PC-3 (cell line): ENCODE measurements at regions not wholly inside any gene's neighbourhood (a gene's known extent, or its start where the extent isn't known, plus 50 kb on each side); places are given as distances from the start of the nearest gene placed in this dataset.

Source experiments
- ATAC-seq: fragments of 200-7000 bp; cut with Tn5 transposase; 2 replicates; pipeline ENCODE4 v1.9.1; 2020; ENCODE audit warnings: mild to moderate bottlenecking, moderate library complexity
- BruUV-seq: library from RNA; stranded (reverse); fragments of 400-500 nt; replicated peaks from 2 replicates; lab custom pipeline; 2021; lab: Mats Ljungman, UMichigan
- CTCF ChIA-PET: fragments of 300-600 bp; sonication (Branson Sonifier 250); formaldehyde crosslinking; loops from one replicate; lab custom pipeline; 2022; ENCODE audit warnings: antibody characterized with exemption; lab: Charles Lee
- POLR2A ChIA-PET: fragments of 300-600 bp; sonication (Branson Sonifier 250); formaldehyde crosslinking; loops from one replicate; lab custom pipeline; 2022; ENCODE audit warnings: antibody characterized with exemption; ENCODE audit not compliant: unreplicated experiment; lab: Charles Lee
- DNase-seq: peaks from one replicate; pipeline ENCODE4 v3.0.0-alpha.2; 2015
- H2AFZ ChIP-seq: fragments of 300-600 bp; sonication (generic); 2 replicates; pipeline ENCODE4 v1.6.0; 2016; ENCODE audit warnings: antibody characterized with exemption, low read length
- H3F3A ChIP-seq: fragments of 300-600 bp; sonication (generic); one replicate; pipeline ENCODE4 v1.6.0; 2017; ENCODE audit warnings: antibody characterized with exemption, low read length, control low read depth, mild to moderate bottlenecking; ENCODE audit not compliant: unreplicated experiment
- H3K27ac ChIP-seq: fragments of 300-600 bp; sonication (generic); 2 replicates; pipeline ENCODE4 v1.5.1; 2016; ENCODE audit warnings: mild to moderate bottlenecking, low read length
- H3K27me3 ChIP-seq: fragments of 300-600 bp; sonication (generic); 2 replicates; pipeline ENCODE4 v1.6.1; 2016; ENCODE audit warnings: low read length, mixed read lengths
- H3K36me3 ChIP-seq: fragments of 300-600 bp; sonication (generic); 2 replicates; pipeline ENCODE4 v1.6.1; 2016; ENCODE audit warnings: low read depth, mixed run types, low read length, mixed read lengths
- H3K4me1 ChIP-seq: fragments of 300-600 bp; sonication (generic); 2 replicates; pipeline ENCODE4 v1.5.1; 2016; ENCODE audit warnings: low read length; ENCODE audit not compliant: insufficient read depth
- H3K4me2 ChIP-seq: fragments of 300-600 bp; sonication (generic); 2 replicates; pipeline ENCODE4 v1.6.0; 2016; ENCODE audit warnings: low read length
- H3K4me3 ChIP-seq: fragments of 300-600 bp; sonication (generic); 2 replicates; pipeline ENCODE4 v1.5.1; 2016; ENCODE audit warnings: mild to moderate bottlenecking, low read length, mixed read lengths
- H3K79me2 ChIP-seq: fragments of 300-600 bp; sonication (generic); 2 replicates; pipeline ENCODE4 v1.6.1; 2017; ENCODE audit warnings: low read length, mixed read lengths
- H3K9ac ChIP-seq: fragments of 300-600 bp; sonication (generic); 2 replicates; pipeline ENCODE4 v1.6.0; 2016; ENCODE audit warnings: mild to moderate bottlenecking, low read length
- H3K9me2 ChIP-seq: fragments of 300-600 bp; sonication (generic); replicated peaks from 2 replicates; pipeline ENCODE4 v1.6.1; 2016; ENCODE audit warnings: mixed run types, low read length, mixed read lengths
- H3K9me3 ChIP-seq: fragments of 300-600 bp; sonication (generic); 2 replicates; pipeline ENCODE4 v1.6.1; 2016; ENCODE audit warnings: low read length, mixed read lengths
- H4K20me1 ChIP-seq: fragments of 300-600 bp; sonication (generic); 2 replicates; pipeline ENCODE4 v1.6.1; 2016; ENCODE audit warnings: low read length, mixed read lengths
- CTCF ChIP-seq: fragments of 300-600 bp; sonication (generic); conservative IDR thresholded peaks from 2 replicates; pipeline ENCODE4 v1.5.1; 2017; ENCODE audit warnings: antibody characterized with exemption, low read depth, mild to moderate bottlenecking, low read length
- EZH2 ChIP-seq: fragments of 300-600 bp; sonication (generic); IDR thresholded peaks from one replicate; pipeline ENCODE4 v1.6.1; 2017; ENCODE audit warnings: antibody characterized with exemption, mild to moderate bottlenecking, low read length; ENCODE audit not compliant: unreplicated experiment
- EZH2phosphoT487 ChIP-seq: fragments of 300-600 bp; sonication (generic); IDR thresholded peaks from 2 replicates; pipeline ENCODE4 v1.6.1; 2018; ENCODE audit warnings: mild to moderate bottlenecking, antibody characterized with exemption, low read length, borderline replicate concordance
- intact Hi-C: fragments of 100-400 bp; cut with micrococcal nuclease; formaldehyde crosslinking; loops from 2 replicates; pipeline ENCODE4 v1.9.0; 2023

GRCh38 chrX:1851527-1851926 is 236.7 kb downstream of the ASMT start:
- H3K9ac ChIP-seq = no peak overlapping the region
- H3K79me2 ChIP-seq = no peaks in the 10 kb centered on the region
- no peak overlapping the region for H3K4me2 ChIP-seq
- H3K9me3 ChIP-seq = no peaks in the 10 kb centered on the region
- ATAC-seq (no peak), DNase-seq (no peak)
- no peak overlapping the region for H3K27ac ChIP-seq
- no TSS peak for BruUV-seq
- peaks cover 4% of the 10 kb centered on the region; the same call in 1 of the 2 replicates for H3K27me3 ChIP-seq
- no peaks in the 10 kb centered on the region for H3F3A ChIP-seq
- no peaks in the 10 kb centered on the region for H4K20me1 ChIP-seq
- ChIA-PET CTCF (no interaction called here), POLR2A (no interaction called here)
- H3K9me2 ChIP-seq = no peaks in the 10 kb centered on the region
- TF ChIP-seq CTCF (no peak), EZH2phosphoT487 (no peak), EZH2 (no peak)
- no peak overlapping the region for H2AFZ ChIP-seq
- no peak overlapping the region for H3K4me3 ChIP-seq
- no peaks in the 10 kb centered on the region for H3K36me3 ChIP-seq
- intact Hi-C loops = no loop called here
- no peaks in the 10 kb centered on the region for H3K4me1 ChIP-seq

- no TSS peak for BruUV-seq
- intact Hi-C loops = no loop called here
- Histone ChIP-seq H3K36me3 (no peaks in the 10 kb centered on the region), H3K27me3 (peaks cover 4% of the 10 kb centered on the region; the same call in 1 of the 2 replicates), H3K79me2 (no peaks in the 10 kb centered on the region), H3K27ac (no peak overlapping the region), H3K9me3 (no peaks in the 10 kb centered on the region), H4K20me1 (no peaks in the 10 kb centered on the region), H3K4me3 (no peak overlapping the region), H3K4me2 (no peak overlapping the region), H2AFZ (no peak overlapping the region), H3K9me2 (no peaks in the 10 kb centered on the region), H3K4me1 (no peaks in the 10 kb centered on the region), H3F3A (no peaks in the 10 kb centered on the region), H3K9ac (no peak overlapping the region)
- POLR2A ChIA-PET = no interaction called here
- CTCF ChIA-PET = no interaction called here
- TF ChIP-seq EZH2phosphoT487 (no peak), EZH2 (no peak), CTCF (no peak)
- no peak for ATAC-seq
- DNase-seq = no peak
These were observed 237.2 kb downstream of the ASMT start for GRCh38 chrX:1852082-1852481.

GRCh38 chrX:1853447-1853846 is 238.6 kb downstream of the ASMT start:
- H3K27me3 ChIP-seq = peaks cover 4% of the 10 kb centered on the region; the same call in 1 of the 2 replicates
- intact Hi-C loops = no loop called here
- H2AFZ ChIP-seq = no peak overlapping the region
- POLR2A ChIA-PET = no interaction called here
- CTCF ChIA-PET = no interaction called here
- H3K79me2 ChIP-seq = no peaks in the 10 kb centered on the region
- no peak overlapping the region for H3K4me2 ChIP-seq
- no peak overlapping the region for H3K27ac ChIP-seq
- DNase-seq = no peak
- no peaks in the 10 kb centered on the region for H3F3A ChIP-seq
- TF ChIP-seq EZH2phosphoT487 (no peak), CTCF (no peak), EZH2 (no peak)
- no peak overlapping the region for H3K4me3 ChIP-seq
- no peak for ATAC-seq
- BruUV-seq = no TSS peak
- no peaks in the 10 kb centered on the region for H3K9me3 ChIP-seq
- H4K20me1 ChIP-seq = no peaks in the 10 kb centered on the region
- no peak overlapping the region for H3K9ac ChIP-seq
- no peaks in the 10 kb centered on the region for H3K4me1 ChIP-seq
- no peaks in the 10 kb centered on the region for H3K9me2 ChIP-seq
- H3K36me3 ChIP-seq = no peaks in the 10 kb centered on the region
